PC-9 (cell line): ENCODE measurements at regions not wholly inside any gene's neighbourhood (a gene's known extent, or its start where the extent isn't known, plus 50 kb on each side); places are given as distances from the start of the nearest gene placed in this dataset.

Source experiments
- BruUV-seq: library from RNA; stranded (reverse); fragments of 400-500 nt; replicated peaks from 2 replicates; lab custom pipeline; 2021; lab: Mats Ljungman, UMichigan
- CTCF ChIA-PET: fragments of 300-600 bp; sonication (Branson Sonifier 250); formaldehyde crosslinking; loops from one replicate; lab custom pipeline; 2022; ENCODE audit warnings: antibody characterized with exemption; lab: Charles Lee
- POLR2A ChIA-PET: fragments of 300-600 bp; sonication (Branson Sonifier 250); formaldehyde crosslinking; loops from one replicate; lab custom pipeline; 2022; ENCODE audit warnings: antibody characterized with exemption; ENCODE audit not compliant: unreplicated experiment; lab: Charles Lee
- DNase-seq, 2 experiments: peaks; one replicate each; pipeline versions ENCODE4 v3.0.0 to v3.0.0-alpha.2; 2015 to 2022; ENCODE audit warnings: mixed read lengths in 1 of 2
- H2AFZ ChIP-seq: fragments of 200-600 bp; sonication (generic); 2 replicates; pipeline ENCODE4 v1.8.1; 2017; ENCODE audit warnings: antibody characterized with exemption
- H3F3A ChIP-seq: fragments of 200-600 bp; sonication (generic); 2 replicates; pipeline ENCODE4 v1.8.1; 2017; ENCODE audit warnings: antibody characterized with exemption, mild to moderate bottlenecking, low read depth; ENCODE audit not compliant: insufficient read depth
- H3K27ac ChIP-seq: fragments of 200-600 bp; sonication (generic); 2 replicates; pipeline ENCODE4 v1.6.1; 2016; ENCODE audit warnings: mixed run types
- H3K27me3 ChIP-seq: fragments of 200-600 bp; sonication (generic); 2 replicates; pipeline ENCODE4 v1.6.1; 2016; ENCODE audit warnings: low read depth, mixed run types; ENCODE audit not compliant: insufficient read depth
- H3K36me3 ChIP-seq: fragments of 200-600 bp; sonication (generic); 2 replicates; pipeline ENCODE4 v1.6.1; 2016; ENCODE audit warnings: low read depth, mixed run types
- H3K4me1 ChIP-seq: fragments of 200-600 bp; sonication (generic); replicated peaks from 2 replicates; pipeline ENCODE4 v1.6.1; 2016; ENCODE audit warnings: mixed run types; ENCODE audit not compliant: insufficient read depth
- H3K4me2 ChIP-seq: fragments of 200-600 bp; sonication (generic); 2 replicates; pipeline ENCODE4 v1.6.1; 2017; ENCODE audit warnings: mixed run types
- H3K4me3 ChIP-seq: fragments of 200-600 bp; sonication (generic); 2 replicates; pipeline ENCODE4 v1.6.1; 2016; ENCODE audit warnings: mixed run types
- H3K79me2 ChIP-seq: fragments of 200-600 bp; sonication (generic); 2 replicates; pipeline ENCODE4 v1.6.1; 2017; ENCODE audit warnings: low read depth, mixed run types
- H3K9me2 ChIP-seq: fragments of 200-600 bp; sonication (generic); 2 replicates; pipeline ENCODE4 v1.8.1; 2017; ENCODE audit warnings: mild to moderate bottlenecking; ENCODE audit not compliant: insufficient read depth
- H3K9me3 ChIP-seq: fragments of 200-600 bp; sonication (generic); 2 replicates; pipeline ENCODE4 v1.8.1; 2016; ENCODE audit warnings: low read depth; ENCODE audit not compliant: insufficient read depth
- H4K20me1 ChIP-seq: fragments of 200-600 bp; sonication (generic); 2 replicates; pipeline ENCODE4 v1.8.1; 2017; ENCODE audit not compliant: insufficient read depth
- EZH2 ChIP-seq: fragments of 200-600 bp; sonication (generic); IDR thresholded peaks from 2 replicates; pipeline ENCODE4 v1.8.0; 2017; ENCODE audit warnings: antibody characterized with exemption, low read depth
- intact Hi-C: fragments of 100-400 bp; cut with micrococcal nuclease; formaldehyde crosslinking; loops from one replicate; pipeline ENCODE4 v1.10.0; 2022; ENCODE audit not compliant: unreplicated experiment
- TF ChIP-seq, protein P1 (sequence below): fragments of 200-600 bp; sonication (generic); conservative IDR thresholded peaks from 2 replicates; pipeline ENCODE4 v1.6.1; 2017; ENCODE audit warnings: mixed run types, antibody characterized with exemption, mild to moderate bottlenecking, moderate library complexity

DNA sequence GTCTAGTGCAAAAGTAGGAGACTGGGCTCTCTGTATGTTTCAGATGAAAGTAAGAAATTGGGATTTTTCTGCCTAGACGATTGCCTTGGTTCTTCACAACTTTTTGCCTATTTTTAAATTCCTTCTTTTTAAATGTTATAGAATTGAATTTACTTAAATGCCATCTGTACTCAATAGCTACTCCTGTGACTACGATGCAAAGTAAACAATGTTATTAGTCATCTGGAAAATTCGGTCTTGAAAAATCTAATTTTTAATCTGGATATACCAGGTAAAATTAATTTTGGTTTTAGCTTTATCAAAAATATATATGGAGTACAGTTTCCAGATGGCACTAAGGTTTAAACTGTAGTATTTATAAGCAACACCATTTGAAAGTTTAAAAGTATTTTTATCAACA, 472.2 kb downstream of the UTRN start:
- no peak overlapping the region for H2AFZ ChIP-seq
- no peaks in the 10 kb centered on the region for H3K9me2 ChIP-seq
- H4K20me1 ChIP-seq: no peaks in the 10 kb centered on the region
- no peaks in the 10 kb centered on the region for H3K79me2 ChIP-seq
- BruUV-seq: no TSS peak
- TF ChIP-seq EZH2: no peak
- TF ChIP-seq, protein P1, sequence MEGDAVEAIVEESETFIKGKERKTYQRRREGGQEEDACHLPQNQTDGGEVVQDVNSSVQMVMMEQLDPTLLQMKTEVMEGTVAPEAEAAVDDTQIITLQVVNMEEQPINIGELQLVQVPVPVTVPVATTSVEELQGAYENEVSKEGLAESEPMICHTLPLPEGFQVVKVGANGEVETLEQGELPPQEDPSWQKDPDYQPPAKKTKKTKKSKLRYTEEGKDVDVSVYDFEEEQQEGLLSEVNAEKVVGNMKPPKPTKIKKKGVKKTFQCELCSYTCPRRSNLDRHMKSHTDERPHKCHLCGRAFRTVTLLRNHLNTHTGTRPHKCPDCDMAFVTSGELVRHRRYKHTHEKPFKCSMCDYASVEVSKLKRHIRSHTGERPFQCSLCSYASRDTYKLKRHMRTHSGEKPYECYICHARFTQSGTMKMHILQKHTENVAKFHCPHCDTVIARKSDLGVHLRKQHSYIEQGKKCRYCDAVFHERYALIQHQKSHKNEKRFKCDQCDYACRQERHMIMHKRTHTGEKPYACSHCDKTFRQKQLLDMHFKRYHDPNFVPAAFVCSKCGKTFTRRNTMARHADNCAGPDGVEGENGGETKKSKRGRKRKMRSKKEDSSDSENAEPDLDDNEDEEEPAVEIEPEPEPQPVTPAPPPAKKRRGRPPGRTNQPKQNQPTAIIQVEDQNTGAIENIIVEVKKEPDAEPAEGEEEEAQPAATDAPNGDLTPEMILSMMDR: no peak
- ChIA-PET POLR2A (no interaction called here), CTCF (interaction anchor here (0.7 kb wide), 1 partner anchor 140 kb away, joined by 6 read pairs; no protein-coding TSS in a partner anchor)
- no peak for DNase-seq
- H3K4me1 ChIP-seq: peaks cover 20% of the 10 kb centered on the region
- no peaks in the 10 kb centered on the region; the same call in 1 of the 2 replicates for H3K36me3 ChIP-seq
- 0 out of 2 replicates have a peak, but pooled peaks cover 8% of the 10 kb centered on the region for H3F3A ChIP-seq
- H3K27me3 ChIP-seq: no peaks in the 10 kb centered on the region
- H3K27ac ChIP-seq: 0 out of 2 replicates have a peak overlapping the region, but pooled peaks have one; percentile 37
- H3K9me3 ChIP-seq: no peaks in the 10 kb centered on the region
- intact Hi-C loops: no loop called here
- no peak overlapping the region for H3K4me3 ChIP-seq
- no peak overlapping the region for H3K4me2 ChIP-seq

DNA sequence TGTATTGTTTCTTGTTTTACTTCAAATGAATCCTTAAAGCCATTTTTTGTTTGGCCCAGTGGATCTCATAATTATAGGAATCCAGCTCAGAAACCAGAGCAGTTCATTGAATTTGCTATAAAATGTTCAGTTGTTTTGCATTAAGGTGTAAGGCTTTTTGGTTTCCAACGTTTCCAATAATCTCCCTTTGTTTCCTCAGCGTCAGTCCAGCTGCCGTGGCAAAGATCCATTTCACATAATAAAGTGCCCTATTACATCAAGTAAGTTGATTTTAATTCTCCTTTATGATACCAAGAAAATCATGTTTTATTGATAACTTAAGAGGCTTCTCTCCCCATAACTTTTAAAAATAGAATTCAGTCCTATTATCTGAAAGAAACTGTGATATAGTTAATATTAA, 472.6 kb downstream of the UTRN start:
- CTCF ChIA-PET: interaction anchor here (0.7 kb wide), 1 partner anchor 140 kb away, joined by 6 read pairs; no protein-coding TSS in a partner anchor
- TF ChIP-seq, protein P1: no peak
- TF ChIP-seq EZH2: no peak
- H3K4me3 ChIP-seq: no peak overlapping the region
- H3K27ac ChIP-seq: 0 out of 2 replicates have a peak overlapping the region, but pooled peaks have one; percentile 37
- no peaks in the 10 kb centered on the region for H3K27me3 ChIP-seq
- H3F3A ChIP-seq: 0 out of 2 replicates have a peak, but pooled peaks cover 8% of the 10 kb centered on the region
- no peaks in the 10 kb centered on the region for H3K9me3 ChIP-seq
- H3K9me2 ChIP-seq: no peaks in the 10 kb centered on the region
- H3K36me3 ChIP-seq: no peaks in the 10 kb centered on the region; the same call in 1 of the 2 replicates
- POLR2A ChIA-PET: no interaction called here
- no peak for DNase-seq
- H3K4me1 ChIP-seq: peaks cover 20% of the 10 kb centered on the region
- no peaks in the 10 kb centered on the region for H4K20me1 ChIP-seq
- intact Hi-C loops: no loop called here
- no peaks in the 10 kb centered on the region for H3K79me2 ChIP-seq
- no TSS peak for BruUV-seq
- H2AFZ ChIP-seq: no peak overlapping the region
- no peak overlapping the region; the same call in 1 of the 2 replicates for H3K4me2 ChIP-seq

DNA sequence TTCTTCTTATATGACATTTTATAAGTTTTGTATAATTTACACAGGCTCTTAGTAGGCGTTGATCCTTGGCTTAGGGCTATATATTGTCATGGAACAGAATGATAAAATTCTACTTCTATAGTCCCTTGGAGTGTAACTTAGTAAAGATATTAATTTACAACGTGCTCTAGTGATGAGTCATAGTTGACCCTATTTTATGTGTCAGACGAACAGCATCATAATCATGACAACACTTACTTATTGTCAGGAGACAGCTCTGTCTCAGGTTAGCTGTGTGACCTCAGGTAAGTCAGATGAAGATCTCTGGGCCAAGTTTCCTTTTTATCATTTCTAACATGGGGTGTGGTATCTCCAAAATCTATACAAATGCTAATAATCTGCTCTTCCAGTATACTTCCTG, 473.5 kb downstream of the UTRN start:
- intact Hi-C loops: no loop called here
- H3K27ac ChIP-seq: 0 out of 2 replicates have a peak overlapping the region, but pooled peaks have one; percentile 37
- no peaks in the 10 kb centered on the region for H4K20me1 ChIP-seq
- DNase-seq: peak; percentile 1 to 69
- no peak overlapping the region for H3K4me3 ChIP-seq
- no TSS peak for BruUV-seq
- H3K4me2 ChIP-seq: peak overlapping the region; percentile 8; the same call in 1 of the 2 replicates
- H3K9me3 ChIP-seq: no peaks in the 10 kb centered on the region
- H3K79me2 ChIP-seq: no peaks in the 10 kb centered on the region
- 0 out of 2 replicates have a peak, but pooled peaks cover 8% of the 10 kb centered on the region for H3F3A ChIP-seq
- CTCF ChIA-PET: interaction anchor here (0.5 kb wide), 1 partner anchor 59 kb away, joined by 4 read pairs; no protein-coding TSS in a partner anchor
- POLR2A ChIA-PET: no interaction called here
- H3K27me3 ChIP-seq: no peaks in the 10 kb centered on the region
- TF ChIP-seq EZH2: no peak
- TF ChIP-seq, protein P1: no peak
- no peak overlapping the region for H2AFZ ChIP-seq
- no peaks in the 10 kb centered on the region for H3K9me2 ChIP-seq
- no peaks in the 10 kb centered on the region; the same call in 1 of the 2 replicates for H3K36me3 ChIP-seq
- peaks cover 20% of the 10 kb centered on the region for H3K4me1 ChIP-seq
